ENCODE measurements at regions not wholly inside any gene's neighbourhood (a gene's known extent, or its start where the extent isn't known, plus 50 kb on each side); places are given as distances from the start of the nearest gene placed in this dataset.

DNA sequence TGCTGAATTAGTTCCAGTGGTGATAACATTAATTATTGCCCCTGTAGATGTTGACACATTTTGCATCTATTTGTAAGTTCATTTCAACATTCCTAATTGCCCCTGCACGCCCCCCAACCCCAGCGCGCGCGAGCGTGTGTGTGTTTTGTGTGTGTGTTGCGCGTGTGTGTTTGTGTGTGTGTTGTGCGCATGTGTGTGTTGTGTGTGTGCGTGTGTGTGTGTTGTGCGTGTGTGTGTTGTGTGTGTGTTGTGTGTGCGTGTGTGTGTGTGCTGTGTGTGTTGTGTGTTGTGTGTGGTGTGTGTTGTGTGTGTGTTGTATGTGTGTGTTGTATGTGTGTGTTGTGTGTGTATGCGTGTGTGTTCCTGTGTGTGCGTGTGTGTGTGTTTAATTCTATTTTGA, 245.7 kb upstream of the GMDS start:
- TF ChIP-seq EZH2 (IDR thresholded peaks at IDR 0.05) (no peak), JUND (IDR thresholded peaks at IDR 0.05) (no peak), POLR2A (IDR thresholded peaks at IDR 0.05; ENCODE audit: borderline replicate concordance, extremely low read depth, insufficient read depth, insufficient read length) (no peak), CTCF (IDR thresholded peaks at IDR 0.05 in 2 of 3, conservative IDR thresholded peaks at IDR 0.05 in 1 of 3; ENCODE audit: borderline replicate concordance in 1 of 3, insufficient read depth in 1 of 3, low read depth in 2 of 3, low read length in 2 of 3) (no peak), CEBPB (IDR thresholded peaks at IDR 0.05; ENCODE audit: low read depth) (no peak), ZNF274 (IDR thresholded peaks at IDR 0.05; ENCODE audit: low read depth, low read length) (no peak)

All from HCT116 (cell line).